Effector CD8-positive, alpha-beta T cell (primary cell): ENCODE measurements at regions not wholly inside any gene's neighbourhood (a gene's known extent, or its start where the extent isn't known, plus 50 kb on each side); places are given as distances from the start of the nearest gene placed in this dataset.
"Not testable (repeated sequence)": the region's sequence is repeated elsewhere in the genome, so short reads cannot be mapped to it uniquely, and the experiment has no call there.

ENCODE experiments used
- DNase-seq: peaks from one replicate; lab custom pipeline; 2025; lab: John Stamatoyannopoulos, UW

- DNase-seq = not testable (repeated sequence)
Measured at GRCh38 chr2:37722971-37723370, 51.5 kb upstream of the CDC42EP3 start.

GRCh38 chr2:37730037-37730818, 58.8 kb upstream of the CDC42EP3 start:
- no peak for DNase-seq

- not testable (repeated sequence) for DNase-seq
Measured at GRCh38 chr2:37732412-37732811, 61.0 kb upstream of the CDC42EP3 start.

GRCh38 chr2:37733251-37733650, 61.8 kb upstream of the CDC42EP3 start:
- no peak for DNase-seq

- not testable (repeated sequence) for DNase-seq
Measured at GRCh38 chr2:37733955-37734354, 62.5 kb upstream of the CDC42EP3 start.

GRCh38 chr2:37734891-37735523, 63.6 kb upstream of the CDC42EP3 start:
- DNase-seq = not testable (repeated sequence)

- not testable (repeated sequence) for DNase-seq
Measured at GRCh38 chr2:37735524-37735910, 64.1 kb upstream of the CDC42EP3 start.

- no peak for DNase-seq
Measured at GRCh38 chr2:37737507-37737906, 66.1 kb upstream of the CDC42EP3 start.

GRCh38 chr2:37738266-37738885, 66.9 kb upstream of the CDC42EP3 start:
- no peak for DNase-seq

- DNase-seq = no peak
Measured at GRCh38 chr2:37739153-37739552, 67.7 kb upstream of the CDC42EP3 start.

- no peak for DNase-seq
Measured at GRCh38 chr2:37740164-37740739, 68.8 kb upstream of the CDC42EP3 start.

- no peak for DNase-seq
Measured at GRCh38 chr2:37742286-37742685, 70.8 kb upstream of the CDC42EP3 start.

- DNase-seq = no peak
Measured at GRCh38 chr2:37744010-37744409, 72.6 kb upstream of the CDC42EP3 start.

GRCh38 chr2:37744961-37745360, 73.5 kb upstream of the CDC42EP3 start:
- not testable (repeated sequence) for DNase-seq

GRCh38 chr2:37746011-37746410, 74.6 kb upstream of the CDC42EP3 start:
- not testable (repeated sequence) for DNase-seq

GRCh38 chr2:37746883-37747282, 75.4 kb upstream of the CDC42EP3 start:
- no peak for DNase-seq

GRCh38 chr2:37748541-37748940, 77.1 kb upstream of the CDC42EP3 start:
- no peak for DNase-seq

GRCh38 chr2:37750286-37750685, 78.8 kb upstream of the CDC42EP3 start:
- DNase-seq = not testable (repeated sequence)

GRCh38 chr2:37752766-37753165, 81.3 kb upstream of the CDC42EP3 start:
- DNase-seq = no peak

GRCh38 chr2:37753758-37754157, 82.3 kb upstream of the CDC42EP3 start:
- no peak for DNase-seq

GRCh38 chr2:37755961-37756559, 84.6 kb upstream of the CDC42EP3 start:
- not testable (repeated sequence) for DNase-seq

GRCh38 chr2:37757456-37757855, 86.0 kb upstream of the CDC42EP3 start:
- DNase-seq = not testable (repeated sequence)
